K562 (cell line): ENCODE measurements at regions not wholly inside any gene's neighbourhood (a gene's known extent, or its start where the extent isn't known, plus 50 kb on each side); places are given as distances from the start of the nearest gene placed in this dataset.

Experiments
- ATAC-seq: fragments of 200-7000 bp; cut with Tn5 transposase; 3 replicates; pipeline ENCODE4 v1.9.1; 2020; ENCODE audit warnings: moderate library complexity
- BruUV-seq: library from RNA; stranded (reverse); fragments of 400-500 nt; replicated peaks from 2 replicates; lab custom pipeline; 2021; lab: Mats Ljungman, UMichigan
- CTCF ChIA-PET: fragments of 300-600 bp; formaldehyde crosslinking; extraction: SDS; loops from one replicate; lab custom pipeline; 2021; ENCODE audit warnings: low intra/inter-chr PET ratio; lab: Yijun Ruan, JAX
- POLR2A ChIA-PET: fragments of 300-600, 350-650 bp; sonication (Branson Sonifier 250); formaldehyde crosslinking; extraction: SDS; loops from one replicate; lab custom pipeline; 2021; ENCODE audit warnings: antibody characterized with exemption, inconsistent platforms; lab: Yijun Ruan, JAX
- DNase-seq, 4 experiments: peaks; one replicate each; pipeline versions ENCODE4 v3.0.0 to v3.0.0-alpha.2; 2011 to 2018; ENCODE audit warnings: low spot score in 3 of 4, mixed read lengths in 3 of 4; ENCODE audit errors: extremely low read depth in 1 of 4
- FAIRE-seq: peaks from 2 replicates; lab custom pipeline; 2011; peaks lifted over from hg19 to GRCh38; lab: Jason Lieb, UNC
- H2AFZ ChIP-seq: 2 replicates; pipeline ENCODE4 v1.6.0; 2011; ENCODE audit warnings: low read depth, low read length, control low read depth, inconsistent platforms
- H3K27ac ChIP-seq: fragments of 200-600 bp; 3 replicates; pipeline ENCODE4 v1.8.0; 2011; ENCODE audit warnings: low read depth, mild to moderate bottlenecking, control low read depth, inconsistent platforms, low read length, moderate library complexity, mixed read lengths; ENCODE audit errors: extremely low read depth
- H3K27me3 ChIP-seq, 2 experiments: fragments of 300-600 bp in 1 of 2; 2 replicates in 1 of 2; 3 replicates in 1 of 2; pipeline versions ENCODE4 v1.6.0 to v1.8.0; 2011; ENCODE audit warnings: inconsistent platforms in 2 of 2, low read length in 2 of 2, mild to moderate bottlenecking in 1 of 2, mixed read lengths in 1 of 2, moderate library complexity in 1 of 2; ENCODE audit not compliant: control insufficient read depth in 2 of 2, insufficient read depth in 2 of 2
- H3K36me3 ChIP-seq: fragments of 300-600 bp; 3 replicates; pipeline ENCODE4 v1.8.0; 2011; ENCODE audit warnings: mild to moderate bottlenecking, low read length, inconsistent platforms; ENCODE audit not compliant: control insufficient read depth, insufficient read depth
- H3K4me1 ChIP-seq, 2 experiments: fragments of 200-600 bp in 1 of 2; replicated peaks in 1 of 2; 2 replicates in 1 of 2; 3 replicates in 1 of 2; pipeline versions ENCODE4 v1.5.1 to v1.8.0; 2011; ENCODE audit warnings: inconsistent platforms in 2 of 2, low read length in 2 of 2, mild to moderate bottlenecking in 1 of 2, mixed read lengths in 1 of 2, moderate library complexity in 1 of 2; ENCODE audit not compliant: control insufficient read depth in 2 of 2, insufficient read depth in 2 of 2
- H3K4me2 ChIP-seq: 2 replicates; pipeline ENCODE4 v1.6.1; 2011; ENCODE audit warnings: low read length, control low read depth, inconsistent platforms, mixed read lengths; ENCODE audit not compliant: insufficient read depth
- H3K4me3 ChIP-seq: fragments of 200-600 bp; sonication (generic), shearing (Covaris generic); 2 replicates; pipeline ENCODE4 v1.5.1; 2016; ENCODE audit warnings: control low read depth, inconsistent platforms
- H3K79me2 ChIP-seq: fragments of 200-600 bp; 3 replicates; pipeline ENCODE4 v1.8.0; 2011; ENCODE audit warnings: low read length, inconsistent platforms; ENCODE audit not compliant: control insufficient read depth, insufficient read depth
- H3K9ac ChIP-seq, 2 experiments: 2 replicates each; pipeline versions ENCODE4 v1.6.0 to v1.6.1; 2011; ENCODE audit warnings: low read depth in 2 of 2, low read length in 2 of 2, control low read depth in 1 of 2, inconsistent platforms in 1 of 2, mild to moderate bottlenecking in 1 of 2, mixed read lengths in 1 of 2; ENCODE audit not compliant: insufficient read depth in 1 of 2
- H3K9me1 ChIP-seq: one replicate; pipeline ENCODE4 v1.6.0; 2011; ENCODE audit warnings: inconsistent platforms, mild to moderate bottlenecking, low read length, moderate library complexity; ENCODE audit not compliant: control insufficient read depth, insufficient read depth
- H3K9me3 ChIP-seq: replicated peaks from 2 replicates; pipeline ENCODE4 v1.5.1; 2011; ENCODE audit warnings: low read depth, low read length, inconsistent platforms; ENCODE audit not compliant: control insufficient read depth, insufficient read depth
- H4K20me1 ChIP-seq: replicated peaks from 2 replicates; pipeline ENCODE4 v1.6.1; 2011; ENCODE audit warnings: low read length, inconsistent platforms, mixed read lengths; ENCODE audit not compliant: control insufficient read depth, insufficient read depth
- ETV6 ChIP-seq, 3 experiments: fragments of 150-350 bp in 1 of 3; sonication (generic) in 1 of 3; formaldehyde crosslinking in 1 of 3; IDR thresholded peaks; 2 replicates each; pipeline versions ENCODE4 v1.6.1 to v1.8.0; 2014 to 2022; ENCODE audit warnings: borderline replicate concordance in 2 of 3, low read depth in 2 of 3, antibody characterized with exemption in 1 of 3, low read length in 1 of 3, mild to moderate bottlenecking in 1 of 3, missing genetic modification reagents in 1 of 3
- HEY1 ChIP-seq: fragments of 250-450 bp; sonication (Bioruptor Pico); IDR thresholded peaks from 2 replicates; pipeline ENCODE4 v1.5.0; 2020; ENCODE audit warnings: mild to moderate bottlenecking, moderate library complexity, borderline replicate concordance
- NONO ChIP-seq, 2 experiments: fragments of 200-400 bp in 1 of 2; fragments of 450-650 bp in 1 of 2; formaldehyde crosslinking in 1 of 2; IDR thresholded peaks; 2 replicates each; pipeline ENCODE4 v1.6.1; 2017; ENCODE audit warnings: low read depth in 2 of 2, mild to moderate bottlenecking in 2 of 2, moderate library complexity in 2 of 2, low read length in 1 of 2
- POU5F1 ChIP-seq: fragments of 150-350 bp; IDR thresholded peaks from 2 replicates; pipeline ENCODE4 v1.6.1; 2014; ENCODE audit warnings: borderline replicate concordance, low read length, low read depth, mild to moderate bottlenecking; ENCODE audit not compliant: partially characterized antibody
- RBM25 ChIP-seq: fragments of 200-400 bp; formaldehyde crosslinking; IDR thresholded peaks from 2 replicates; pipeline ENCODE4 v1.6.1; 2018; ENCODE audit warnings: low read length, low read depth, moderate library complexity; ENCODE audit not compliant: severe bottlenecking
- SREBF1 ChIP-seq: fragments of 150-350 bp; IDR thresholded peaks from 2 replicates; pipeline ENCODE4 v1.6.1; 2014; ENCODE audit warnings: antibody characterized with exemption, low read depth, low read length, borderline replicate concordance
- WGBS: fragments of 100-300 bp; shearing (Covaris generic); methylation state at CpG from one replicate; pipeline ENCODE4 v1.1.6; 2016; ENCODE audit warnings: low coverage, mixed read lengths; ENCODE audit not compliant: insufficient coverage; ENCODE audit errors: missing lambda C conversion rate; 5-methylcytosine and 5-hydroxymethylcytosine counted together
- in situ Hi-C: fragments of 300-500 bp; cut with MboI; formaldehyde crosslinking; loops from 4 replicates; pipeline ENCODE4 v1.15.0; 2018; ENCODE audit warnings: inconsistent platforms, mixed read lengths
- intact Hi-C: fragments of 100-400 bp; cut with micrococcal nuclease; formaldehyde crosslinking; loops from 2 replicates; pipeline ENCODE4 v1.14.2; 2022
- TF ChIP-seq, protein P1 (sequence below): fragments of 250-450 bp; sonication (Bioruptor Pico); IDR thresholded peaks from 2 replicates; pipeline ENCODE4 v1.8.0; 2022; ENCODE audit warnings: moderate library complexity, mild to moderate bottlenecking, inconsistent platforms

DNA sequence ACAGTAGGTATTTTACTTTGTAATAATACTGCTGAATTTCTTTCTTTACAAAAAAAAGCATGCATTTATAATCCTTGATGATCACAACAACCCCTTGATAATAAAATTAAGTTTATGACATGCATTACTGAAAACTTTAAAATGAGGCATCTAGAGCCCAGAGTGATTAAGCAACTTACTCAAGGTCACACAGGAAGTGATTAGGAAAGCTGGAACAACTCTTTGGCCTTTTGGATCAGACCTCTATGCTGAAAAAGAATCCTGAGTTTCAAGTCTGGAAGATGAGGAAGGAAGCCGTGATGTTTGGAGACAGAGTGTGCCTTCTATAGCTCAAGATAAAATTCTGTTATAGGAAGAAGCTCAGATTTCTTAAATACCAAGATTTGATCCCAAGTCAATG lies 105.0 kb upstream of the ATP8B1 start:
- POLR2A ChIA-PET, result no interaction called here
- Histone ChIP-seq H3K9ac (no peak overlapping the region), H3K27ac (no peak overlapping the region)
- CTCF ChIA-PET, result no interaction called here
- TF ChIP-seq HEY1 (CRISPR knock-in tag) (no peak), SREBF1 (no peak), POU5F1 (no peak), NONO (IDR thresholded peaks at IDR 0.05; ENCODE audit: low read depth in 2 of 2, low read length in 1 of 2) (no peak), RBM25 (peak; percentile 60), ETV6 (IDR thresholded peaks at IDR 0.05; ENCODE audit: borderline replicate concordance in 1 of 2, low read depth in 2 of 2, low read length in 1 of 2) (no peak), ETV6 (CRISPR knock-in tag; IDR thresholded peaks at IDR 0.05; ENCODE audit: borderline replicate concordance) (no peak)
- TF ChIP-seq, protein P1, sequence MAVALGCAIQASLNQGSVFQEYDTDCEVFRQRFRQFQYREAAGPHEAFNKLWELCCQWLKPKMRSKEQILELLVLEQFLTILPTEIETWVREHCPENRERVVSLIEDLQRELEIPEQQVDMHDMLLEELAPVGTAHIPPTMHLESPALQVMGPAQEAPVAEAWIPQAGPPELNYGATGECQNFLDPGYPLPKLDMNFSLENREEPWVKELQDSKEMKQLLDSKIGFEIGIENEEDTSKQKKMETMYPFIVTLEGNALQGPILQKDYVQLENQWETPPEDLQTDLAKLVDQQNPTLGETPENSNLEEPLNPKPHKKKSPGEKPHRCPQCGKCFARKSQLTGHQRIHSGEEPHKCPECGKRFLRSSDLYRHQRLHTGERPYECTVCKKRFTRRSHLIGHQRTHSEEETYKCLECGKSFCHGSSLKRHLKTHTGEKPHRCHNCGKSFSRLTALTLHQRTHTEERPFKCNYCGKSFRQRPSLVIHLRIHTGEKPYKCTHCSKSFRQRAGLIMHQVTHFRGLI (CRISPR knock-in tag), result no peak
- TF ChIP-seq, all 486 proteins: peak for 1
- Histone ChIP-seq H3K36me3 (no peaks in the 10 kb centered on the region), H2AFZ (no peak overlapping the region), H3K9me3 (no peaks in the 10 kb centered on the region), H3K4me1 (no peaks in the 10 kb centered on the region; a peak in 1 of 5 replicates), H3K4me2 (no peak overlapping the region), H3K4me3 (no peak overlapping the region), H4K20me1 (no peaks in the 10 kb centered on the region), H3K9me1 (no peaks in the 10 kb centered on the region), H3K79me2 (no peaks in the 10 kb centered on the region), H3K27me3 (peaks cover 0 to 10% of the 10 kb centered on the region in 2 experiments; a peak in 4 of 5 replicates)
- BruUV-seq, result no TSS peak
- in situ Hi-C loops, result no loop called here
- intact Hi-C loops, result no loop called here
- ATAC-seq (no peak), DNase-seq (no peak), FAIRE-seq (no peak)
- WGBS, result 0% methylated on average over 1 of the region's 1 CpG
